ENCODE measurements at regions not wholly inside any gene's neighbourhood (a gene's known extent, or its start where the extent isn't known, plus 50 kb on each side); places are given as distances from the start of the nearest gene placed in this dataset.

DNA sequence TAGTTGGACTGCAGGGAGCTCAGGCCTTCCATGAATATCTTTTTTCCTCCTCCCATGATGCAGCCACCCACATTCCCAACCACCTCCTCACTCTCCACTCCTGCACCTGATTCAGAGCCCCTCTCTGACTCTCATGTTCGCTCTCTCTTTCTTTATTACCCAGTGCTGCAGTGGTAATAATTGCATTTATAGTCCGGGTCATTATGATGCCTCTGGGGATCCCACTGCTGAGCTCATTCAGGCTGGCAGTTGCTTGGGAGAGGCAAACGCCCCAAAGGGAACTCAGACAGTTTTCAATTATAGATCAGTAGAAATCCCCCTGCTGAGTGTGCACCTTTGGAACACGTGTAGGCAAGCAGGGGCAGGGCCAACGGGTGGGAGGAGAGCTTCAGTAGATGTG is 953.0 kb downstream of the GRID1 start:
- no peaks in the 10 kb centered on the region for H4K20me1 ChIP-seq (ENCODE audit: insufficient read depth, low read length)
- dilution Hi-C loops (cut with HindIII; ENCODE audit: low sequenced_read_pairs, unreplicated experiment), result no loop called here
- H2BK20ac ChIP-seq (ENCODE audit: low read depth, low read length), result no peak overlapping the region
- H3K4me2 ChIP-seq (ENCODE audit: low read depth, low read length), result no peak overlapping the region
- no peaks in the 10 kb centered on the region for H3K27me3 ChIP-seq (ENCODE audit: control insufficient read depth, insufficient read depth, low read length)
- in situ Hi-C loops (cut with MboI; ENCODE audit: low sequenced_read_pairs), result no loop called here
- no CpG with 5 or more reads among the region's 5 CpGs for WGBS, 2 experiments (ENCODE audit: extremely low coverage in 2 of 2, insufficient read length in 1 of 2)
- no peak overlapping the region for H2BK5ac ChIP-seq (ENCODE audit: low read depth, low read length, poor library complexity, severe bottlenecking)
- H2AK9ac ChIP-seq (replicated peaks; ENCODE audit: low read depth, low read length, poor library complexity), result no peak overlapping the region
- H3K9me1 ChIP-seq (ENCODE audit: insufficient read depth, low read length), result no peaks in the 10 kb centered on the region
- no peak overlapping the region for H3K23ac ChIP-seq (ENCODE audit: low read depth, low read length)
- BruUV-seq (replicated peaks), result no TSS peak
- no peak overlapping the region for H2BK15ac ChIP-seq (ENCODE audit: low read depth, low read length)
- H4K91ac ChIP-seq (ENCODE audit: insufficient read depth, low read depth, low read length), result no peak overlapping the region
- DNase-seq (no peak), ATAC-seq (ENCODE audit: low read depth) (no peak)
- no peak overlapping the region for H3K27ac ChIP-seq (ENCODE audit: insufficient read depth, low read length)
- H3K4me3 ChIP-seq (ENCODE audit: insufficient read depth, low read depth, low read length), result no peak overlapping the region
- no peaks in the 10 kb centered on the region for H3K79me1 ChIP-seq (ENCODE audit: low read depth in 1 of 2, low read length in 2 of 2)
- no peaks in the 10 kb centered on the region for H3K4me1 ChIP-seq (ENCODE audit: control insufficient read depth, insufficient read depth, low read length)
- H2AFZ ChIP-seq (replicated peaks; ENCODE audit: low read length, poor library complexity), result no peak overlapping the region
- H3K4ac ChIP-seq (ENCODE audit: low read depth, low read length), result no peak overlapping the region
- no peak for TF ChIP-seq FOS (IDR thresholded peaks at IDR 0.05; ENCODE audit: low read depth, low read length)
- TF ChIP-seq MXI1 (IDR thresholded peaks at IDR 0.05; ENCODE audit: borderline replicate concordance, low read depth, low read length), result no peak
- TF ChIP-seq, protein P1, sequence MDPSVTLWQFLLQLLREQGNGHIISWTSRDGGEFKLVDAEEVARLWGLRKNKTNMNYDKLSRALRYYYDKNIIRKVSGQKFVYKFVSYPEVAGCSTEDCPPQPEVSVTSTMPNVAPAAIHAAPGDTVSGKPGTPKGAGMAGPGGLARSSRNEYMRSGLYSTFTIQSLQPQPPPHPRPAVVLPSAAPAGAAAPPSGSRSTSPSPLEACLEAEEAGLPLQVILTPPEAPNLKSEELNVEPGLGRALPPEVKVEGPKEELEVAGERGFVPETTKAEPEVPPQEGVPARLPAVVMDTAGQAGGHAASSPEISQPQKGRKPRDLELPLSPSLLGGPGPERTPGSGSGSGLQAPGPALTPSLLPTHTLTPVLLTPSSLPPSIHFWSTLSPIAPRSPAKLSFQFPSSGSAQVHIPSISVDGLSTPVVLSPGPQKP (IDR thresholded peaks at IDR 0.05; ENCODE audit: borderline replicate concordance, low read depth, low read length), result no peak
- no peak for TF ChIP-seq RCOR1 (IDR thresholded peaks at IDR 0.05; ENCODE audit: insufficient replicate concordance, low read length)
- TF ChIP-seq MAFK (IDR thresholded peaks at IDR 0.05; ENCODE audit: low read depth, low read length), result no peak
- TF ChIP-seq, protein P2, sequence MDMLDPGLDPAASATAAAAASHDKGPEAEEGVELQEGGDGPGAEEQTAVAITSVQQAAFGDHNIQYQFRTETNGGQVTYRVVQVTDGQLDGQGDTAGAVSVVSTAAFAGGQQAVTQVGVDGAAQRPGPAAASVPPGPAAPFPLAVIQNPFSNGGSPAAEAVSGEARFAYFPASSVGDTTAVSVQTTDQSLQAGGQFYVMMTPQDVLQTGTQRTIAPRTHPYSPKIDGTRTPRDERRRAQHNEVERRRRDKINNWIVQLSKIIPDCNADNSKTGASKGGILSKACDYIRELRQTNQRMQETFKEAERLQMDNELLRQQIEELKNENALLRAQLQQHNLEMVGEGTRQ (IDR thresholded peaks at IDR 0.05; ENCODE audit: low read depth, low read length), result no peak
- no peak for TF ChIP-seq RFX5 (IDR thresholded peaks at IDR 0.05; ENCODE audit: low read depth, low read length)
- no peak overlapping the region for H2AK5ac ChIP-seq (ENCODE audit: low read depth, low read length)
- intact Hi-C loops (cut with micrococcal nuclease), result no loop called here
- no peaks in the 10 kb centered on the region for H3K36me3 ChIP-seq (ENCODE audit: control insufficient read depth, insufficient read depth, low read length)
- H3K56ac ChIP-seq (ENCODE audit: extremely low read depth, insufficient read depth, low read length), result no peak overlapping the region
- no peak overlapping the region for H3K9ac ChIP-seq (ENCODE audit: low read depth, low read length)
- POLR2A ChIA-PET (ENCODE audit: unreplicated experiment), result no interaction called here
- no peak overlapping the region for H4K8ac ChIP-seq (ENCODE audit: low read depth in 2 of 2, low read length in 2 of 2)
- no peak overlapping the region for H2BK120ac ChIP-seq (ENCODE audit: low read depth, low read length)
- H4K5ac ChIP-seq (ENCODE audit: low read depth, low read length), result no peak overlapping the region
- peaks cover 16% of the 10 kb centered on the region for H3K9me3 ChIP-seq (ENCODE audit: control insufficient read depth, insufficient read depth, low read length)
- CTCF ChIA-PET, result no interaction called here
- H3K14ac ChIP-seq (replicated peaks; ENCODE audit: low read depth, low read length), result no peak overlapping the region
- no peak overlapping the region for H3K18ac ChIP-seq (ENCODE audit: low read depth, low read length)
